A549 (cell line): ENCODE measurements at regions not wholly inside any gene's neighbourhood (a gene's known extent, or its start where the extent isn't known, plus 50 kb on each side); places are given as distances from the start of the nearest gene placed in this dataset.
"Not testable (repeated sequence)": the region's sequence is repeated elsewhere in the genome, so short reads cannot be mapped to it uniquely, and the experiment has no call there.

ENCODE experiments used
- ATAC-seq, 2 experiments: fragments of 200-7000 bp in 1 of 2; fragments of >200 bp in 1 of 2; cut with Nextera tagmentation in 1 of 2; cut with Tn5 transposase in 1 of 2; 3 replicates each; pipeline versions ENCODE4 v1.8.0 to v1.9.1; 2018 to 2020; ENCODE audit warnings: mild to moderate bottlenecking in 1 of 2, moderate library complexity in 1 of 2
- CTCF ChIA-PET: fragments of 300-600 bp; sonication (Branson Sonifier 250); formaldehyde crosslinking; extraction: SDS; loops from one replicate; lab custom pipeline; 2021; ENCODE audit warnings: antibody characterized with exemption, inconsistent platforms; lab: Yijun Ruan, JAX
- POLR2A ChIA-PET: fragments of 350-600 bp; formaldehyde crosslinking; extraction: SDS; loops from one replicate; lab custom pipeline; 2021; ENCODE audit warnings: antibody characterized with exemption, inconsistent platforms; lab: Yijun Ruan, JAX
- DNase-seq, 2 experiments: peaks; one replicate each; pipeline versions ENCODE4 v3.0.0 to v3.0.0-alpha.2; 2011 to 2016; ENCODE audit warnings: low read depth in 1 of 2, low spot score in 1 of 2
- FAIRE-seq: peaks from 2 replicates; lab custom pipeline; 2011; peaks lifted over from hg19 to GRCh38; lab: Jason Lieb, UNC
- H3K27ac ChIP-seq, 2 experiments: fragments of >200 bp; sonication (Bioruptor Twin); formaldehyde crosslinking; 3 replicates each; pipeline ENCODE4 v1.5.1; 2016 to 2017
- H3K4me1 ChIP-seq: fragments of >200 bp; sonication (Bioruptor Twin); formaldehyde crosslinking; 3 replicates; pipeline ENCODE4 v1.6.1; 2016
- H3K4me2 ChIP-seq: fragments of >200 bp; sonication (Bioruptor Twin); formaldehyde crosslinking; 3 replicates; pipeline ENCODE4 v1.6.1; 2016
- H3K4me3 ChIP-seq: fragments of >200 bp; sonication (Bioruptor Twin); formaldehyde crosslinking; 3 replicates; pipeline ENCODE4 v1.5.1; 2016
- H3K9me3 ChIP-seq: fragments of >200 bp; sonication (Bioruptor Twin); formaldehyde crosslinking; 3 replicates; pipeline ENCODE4 v1.6.1; 2016
- CHD2 ChIP-seq: fragments of 150-350 bp; IDR thresholded peaks from 2 replicates; pipeline ENCODE4 v1.6.1; 2014; ENCODE audit warnings: low read length; ENCODE audit not compliant: partially characterized antibody
- CHD4 ChIP-seq: fragments of 200-600 bp; sonication (generic); IDR thresholded peaks from 2 replicates; pipeline ENCODE4 v1.6.1; 2016; ENCODE audit warnings: antibody characterized with exemption, mild to moderate bottlenecking, borderline replicate concordance
- FOSB ChIP-seq: fragments of 250-450 bp; sonication (Bioruptor Pico); IDR thresholded peaks from 2 replicates; pipeline ENCODE4 v1.5.0; 2020; ENCODE audit warnings: mild to moderate bottlenecking, moderate library complexity
- FOSL2 ChIP-seq, 2 experiments: fragments of 450-650 bp in 1 of 2; fragments of >200 bp in 1 of 2; sonication (Bioruptor Twin) in 1 of 2; formaldehyde crosslinking; IDR thresholded peaks; 2 replicates each; pipeline versions ENCODE4 v1.5.0 to v1.6.1; 2016 to 2020; ENCODE audit warnings: mild to moderate bottlenecking in 1 of 2, moderate library complexity in 1 of 2
- FOXS1 ChIP-seq: fragments of 250-450 bp; sonication (Bioruptor Pico); IDR thresholded peaks from 2 replicates; pipeline ENCODE4 v1.5.0; 2020; ENCODE audit warnings: mild to moderate bottlenecking, moderate library complexity
- GATA3 ChIP-seq: IDR thresholded peaks from 2 replicates; pipeline ENCODE4 v1.6.1; 2012; ENCODE audit warnings: borderline replicate concordance
- HEYL ChIP-seq: fragments of 250-450 bp; sonication (Bioruptor Pico); IDR thresholded peaks from 2 replicates; pipeline ENCODE4 v1.8.0; 2021; ENCODE audit warnings: mild to moderate bottlenecking, moderate library complexity
- JUN ChIP-seq, 2 experiments: fragments of >200 bp; sonication (Bioruptor Twin); formaldehyde crosslinking; IDR thresholded peaks; 2 replicates in 1 of 2; 3 replicates in 1 of 2; pipeline ENCODE4 v1.6.1; 2016 to 2017
- JUNB ChIP-seq: fragments of >200 bp; sonication (Bioruptor Twin); formaldehyde crosslinking; IDR thresholded peaks from 2 replicates; pipeline ENCODE4 v1.6.1; 2016
- NPAS2 ChIP-seq: fragments of 250-450 bp; sonication (Bioruptor Pico); IDR thresholded peaks from 2 replicates; pipeline ENCODE4 v1.8.0; 2022; ENCODE audit warnings: mild to moderate bottlenecking, moderate library complexity, borderline replicate concordance
- NR3C1 ChIP-seq: fragments of >200 bp; sonication (Bioruptor Twin); formaldehyde crosslinking; IDR thresholded peaks from 3 replicates; pipeline ENCODE4 v1.6.1; 2017
- PHF8 ChIP-seq: fragments of 200-600 bp; sonication (generic); IDR thresholded peaks from 2 replicates; pipeline ENCODE4 v1.6.1; 2016; ENCODE audit warnings: low read depth, mild to moderate bottlenecking, antibody characterized with exemption, moderate library complexity, borderline replicate concordance
- RCOR1 ChIP-seq: fragments of 150-350 bp; IDR thresholded peaks from 2 replicates; pipeline ENCODE4 v1.6.1; 2014; ENCODE audit warnings: antibody characterized with exemption, low read length, low read depth
- SMC3 ChIP-seq: fragments of >200 bp; sonication (Bioruptor Twin); formaldehyde crosslinking; IDR thresholded peaks from 3 replicates; pipeline ENCODE4 v1.6.1; 2018; ENCODE audit warnings: inconsistent platforms
- SREBF2 ChIP-seq: fragments of 450-650 bp; IDR thresholded peaks from 2 replicates; pipeline ENCODE4 v1.6.1; 2014; ENCODE audit warnings: mild to moderate bottlenecking, moderate library complexity
- TP53 ChIP-seq: fragments of 250-450 bp; sonication (Bioruptor Pico); IDR thresholded peaks from 2 replicates; pipeline ENCODE4 v1.5.0; 2021; ENCODE audit warnings: mild to moderate bottlenecking, moderate library complexity
- ZNF302 ChIP-seq: fragments of 250-450 bp; sonication (Bioruptor Pico); IDR thresholded peaks from 2 replicates; pipeline ENCODE4 v1.9.0; 2021; ENCODE audit warnings: inconsistent platforms, mild to moderate bottlenecking, moderate library complexity
- ZSCAN20 ChIP-seq: fragments of 250-450 bp; sonication (Bioruptor Pico); IDR thresholded peaks from 2 replicates; pipeline ENCODE4 v1.8.0; 2022; ENCODE audit warnings: mild to moderate bottlenecking, moderate library complexity
- WGBS: methylation state at CpG from one replicate; pipeline ENCODE4 v1.1.6; 2017; ENCODE audit errors: missing lambda C conversion rate; 5-methylcytosine and 5-hydroxymethylcytosine counted together
- TF ChIP-seq, protein P1 (sequence below): IDR thresholded peaks from 2 replicates; pipeline ENCODE4 v1.6.1; 2012
- TF ChIP-seq, protein P2 (sequence below): fragments of >200 bp; sonication (Bioruptor Twin); formaldehyde crosslinking; IDR thresholded peaks from 3 replicates; pipeline ENCODE4 v1.6.1; 2016
- TF ChIP-seq, protein P3 (sequence below): fragments of >200 bp; sonication (Bioruptor Twin); formaldehyde crosslinking; IDR thresholded peaks from 2 replicates; pipeline ENCODE4 v1.6.1; 2016
- TF ChIP-seq, protein P4 (sequence below): IDR thresholded peaks from 2 replicates; pipeline ENCODE4 v1.6.1; 2012
- TF ChIP-seq, protein P5 (sequence below): fragments of 250-450 bp; sonication (Bioruptor Pico); IDR thresholded peaks from 2 replicates; pipeline ENCODE4 v1.5.0; 2020; ENCODE audit warnings: low read depth, mild to moderate bottlenecking, moderate library complexity

DNA sequence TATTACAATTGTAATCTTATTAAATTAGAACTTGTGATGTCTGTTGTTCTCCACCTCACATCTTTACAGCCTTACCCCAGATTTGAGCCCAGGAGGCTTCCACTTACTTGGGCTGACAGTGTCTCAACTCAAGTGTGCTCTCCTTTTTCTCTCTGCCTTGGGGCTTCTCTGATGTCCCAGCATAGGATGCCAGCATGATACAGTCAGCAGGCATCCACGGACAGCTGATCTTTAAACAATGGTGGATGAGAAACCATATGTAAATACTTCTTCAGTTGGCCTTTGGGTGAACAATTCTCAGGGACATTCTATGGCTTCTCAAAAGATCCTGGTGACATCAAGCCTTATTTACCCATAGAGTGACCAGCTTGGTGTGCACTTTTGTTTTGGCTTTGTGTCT is 107.6 kb upstream of the GORAB start:
- no peak overlapping the region for H3K4me3 ChIP-seq
- FAIRE-seq: no peak
- TF ChIP-seq NR3C1 (no peak), JUNB (no peak), PHF8 (no peak), SMC3 (no peak)
- TF ChIP-seq, protein P1, sequence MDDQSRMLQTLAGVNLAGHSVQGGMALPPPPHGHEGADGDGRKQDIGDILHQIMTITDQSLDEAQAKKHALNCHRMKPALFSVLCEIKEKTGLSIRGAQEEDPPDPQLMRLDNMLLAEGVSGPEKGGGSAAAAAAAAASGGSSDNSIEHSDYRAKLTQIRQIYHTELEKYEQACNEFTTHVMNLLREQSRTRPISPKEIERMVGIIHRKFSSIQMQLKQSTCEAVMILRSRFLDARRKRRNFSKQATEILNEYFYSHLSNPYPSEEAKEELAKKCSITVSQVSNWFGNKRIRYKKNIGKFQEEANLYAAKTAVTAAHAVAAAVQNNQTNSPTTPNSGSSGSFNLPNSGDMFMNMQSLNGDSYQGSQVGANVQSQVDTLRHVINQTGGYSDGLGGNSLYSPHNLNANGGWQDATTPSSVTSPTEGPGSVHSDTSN: no peak
- TF ChIP-seq, protein P2, sequence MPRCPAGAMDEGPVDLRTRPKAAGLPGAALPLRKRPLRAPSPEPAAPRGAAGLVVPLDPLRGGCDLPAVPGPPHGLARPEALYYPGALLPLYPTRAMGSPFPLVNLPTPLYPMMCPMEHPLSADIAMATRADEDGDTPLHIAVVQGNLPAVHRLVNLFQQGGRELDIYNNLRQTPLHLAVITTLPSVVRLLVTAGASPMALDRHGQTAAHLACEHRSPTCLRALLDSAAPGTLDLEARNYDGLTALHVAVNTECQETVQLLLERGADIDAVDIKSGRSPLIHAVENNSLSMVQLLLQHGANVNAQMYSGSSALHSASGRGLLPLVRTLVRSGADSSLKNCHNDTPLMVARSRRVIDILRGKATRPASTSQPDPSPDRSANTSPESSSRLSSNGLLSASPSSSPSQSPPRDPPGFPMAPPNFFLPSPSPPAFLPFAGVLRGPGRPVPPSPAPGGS: no peak
- TF ChIP-seq, all 56 proteins: peak for 0
- no peak overlapping the region for H3K27ac ChIP-seq
- ATAC-seq (no peak), DNase-seq (no peak)
- ChIA-PET POLR2A (no interaction called here), CTCF (no interaction called here)
- H3K4me2 ChIP-seq: no peak overlapping the region
- no peaks in the 10 kb centered on the region for H3K9me3 ChIP-seq
- H3K4me1 ChIP-seq: no peaks in the 10 kb centered on the region
- WGBS: 8% methylated on average over 1 of the region's 1 CpG

DNA sequence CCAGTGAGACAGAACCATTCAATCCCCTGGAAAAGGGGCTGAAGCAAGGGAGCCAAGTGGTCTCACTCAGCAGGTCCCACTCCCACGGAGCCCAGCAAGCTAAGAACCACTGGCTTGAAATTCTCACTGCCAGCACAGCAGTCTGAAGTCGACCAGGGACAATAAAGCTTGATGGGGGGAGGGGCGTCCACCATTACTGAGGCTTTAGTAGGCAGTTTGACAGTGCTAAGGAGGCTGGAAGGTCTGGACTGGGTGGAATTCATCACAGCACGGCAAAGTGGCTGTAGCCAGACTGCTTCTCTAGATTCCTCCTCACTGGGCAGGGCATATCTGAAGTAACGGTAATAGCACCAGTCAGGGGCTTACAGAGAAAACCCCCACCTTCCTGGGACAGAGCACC is 105.4 kb upstream of the GORAB start:
- no peak for FAIRE-seq
- no peak for DNase-seq
- H3K27ac ChIP-seq: no peak overlapping the region
- H3K4me2 ChIP-seq: no peak overlapping the region
- H3K9me3 ChIP-seq: no peaks in the 10 kb centered on the region
- no peak for ATAC-seq
- H3K4me1 ChIP-seq: no peaks in the 10 kb centered on the region
- CTCF ChIA-PET: no interaction called here
- 3% methylated on average over 4 of the region's 5 CpGs for WGBS
- POLR2A ChIA-PET: no interaction called here
- no peak overlapping the region for H3K4me3 ChIP-seq
- TF ChIP-seq FOSL2 (IDR thresholded peaks at IDR 0.05): no peak
- TF ChIP-seq FOSL2 (CRISPR knock-in tag; IDR thresholded peaks at IDR 0.05): no peak
- no peak for TF ChIP-seq GATA3
- no peak for TF ChIP-seq TP53 (CRISPR knock-in tag)
- no peak for TF ChIP-seq FOXS1 (CRISPR knock-in tag)
- TF ChIP-seq, protein P2: no peak
- TF ChIP-seq ZSCAN20 (CRISPR knock-in tag): no peak
- TF ChIP-seq SREBF2: no peak
- no peak for TF ChIP-seq RCOR1
- no peak for TF ChIP-seq FOSB (CRISPR knock-in tag)
- TF ChIP-seq, protein P3, sequence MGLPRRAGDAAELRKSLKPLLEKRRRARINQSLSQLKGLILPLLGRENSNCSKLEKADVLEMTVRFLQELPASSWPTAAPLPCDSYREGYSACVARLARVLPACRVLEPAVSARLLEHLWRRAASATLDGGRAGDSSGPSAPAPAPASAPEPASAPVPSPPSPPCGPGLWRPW: no peak
- TF ChIP-seq, protein P4, sequence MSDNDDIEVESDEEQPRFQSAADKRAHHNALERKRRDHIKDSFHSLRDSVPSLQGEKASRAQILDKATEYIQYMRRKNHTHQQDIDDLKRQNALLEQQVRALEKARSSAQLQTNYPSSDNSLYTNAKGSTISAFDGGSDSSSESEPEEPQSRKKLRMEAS: no peak
- no peak for TF ChIP-seq ZNF302 (CRISPR knock-in tag)
- TF ChIP-seq, protein P5, sequence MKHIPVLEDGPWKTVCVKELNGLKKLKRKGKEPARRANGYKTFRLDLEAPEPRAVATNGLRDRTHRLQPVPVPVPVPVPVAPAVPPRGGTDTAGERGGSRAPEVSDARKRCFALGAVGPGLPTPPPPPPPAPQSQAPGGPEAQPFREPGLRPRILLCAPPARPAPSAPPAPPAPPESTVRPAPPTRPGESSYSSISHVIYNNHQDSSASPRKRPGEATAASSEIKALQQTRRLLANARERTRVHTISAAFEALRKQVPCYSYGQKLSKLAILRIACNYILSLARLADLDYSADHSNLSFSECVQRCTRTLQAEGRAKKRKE (CRISPR knock-in tag): no peak
- no peak for TF ChIP-seq CHD2
- TF ChIP-seq JUN (IDR thresholded peaks at IDR 0.05): no peak
- no peak for TF ChIP-seq HEYL (CRISPR knock-in tag)
- no peak for TF ChIP-seq SMC3
- no peak for TF ChIP-seq NPAS2 (CRISPR knock-in tag)
- no peak for TF ChIP-seq CHD4

DNA sequence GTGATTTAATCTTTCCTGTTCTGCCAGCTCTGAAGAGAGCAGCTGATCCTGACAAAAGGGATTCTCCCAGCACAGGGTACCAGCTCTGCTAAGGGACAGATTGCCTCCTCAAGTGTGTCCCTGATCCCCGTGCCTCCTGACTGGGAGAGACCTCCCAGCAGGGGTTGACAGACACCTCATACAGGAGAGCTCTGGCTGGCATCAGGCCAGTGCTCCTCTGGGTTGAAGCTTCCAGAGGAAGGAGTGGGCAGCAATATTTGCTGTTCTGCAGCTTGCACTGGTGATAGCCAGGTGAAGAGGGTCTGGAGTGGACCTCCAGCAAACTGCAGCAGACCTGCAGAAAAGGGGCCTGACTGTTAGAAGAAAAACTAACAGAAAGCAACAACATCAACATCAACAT is 105.0 kb upstream of the GORAB start:
- H3K4me3 ChIP-seq, CTCF ChIA-PET, DNase-seq, H3K9me3 ChIP-seq, H3K4me2 ChIP-seq, H3K4me1 ChIP-seq, POLR2A ChIA-PET, H3K27ac ChIP-seq, FAIRE-seq, ATAC-seq: not testable (repeated sequence)
- WGBS: 0% methylated on average over 1 of the region's 1 CpG
